HEK293T (cell line): ENCODE measurements at regions not wholly inside any gene's neighbourhood (a gene's known extent, or its start where the extent isn't known, plus 50 kb on each side); places are given as distances from the start of the nearest gene placed in this dataset.

Experiments used
- ARNT ChIP-seq: fragments of 450-650 bp; IDR thresholded peaks from 2 replicates; pipeline ENCODE4 v1.6.1; 2017; ENCODE audit warnings: mild to moderate bottlenecking
- BHLHE40 ChIP-seq: fragments of 450-650 bp; IDR thresholded peaks from 2 replicates; pipeline ENCODE4 v1.6.1; 2016; ENCODE audit warnings: mild to moderate bottlenecking, moderate library complexity, borderline replicate concordance
- CTBP1 ChIP-seq: fragments of 450-650 bp; IDR thresholded peaks from 2 replicates; pipeline ENCODE4 v1.6.1; 2016; ENCODE audit warnings: borderline replicate concordance
- ELF4 ChIP-seq: fragments of 450-650 bp; IDR thresholded peaks from 2 replicates; pipeline ENCODE4 v1.6.1; 2017; ENCODE audit warnings: antibody characterized with exemption
- FOXA1 ChIP-seq: fragments of 450-650 bp; IDR thresholded peaks from 2 replicates; pipeline ENCODE4 v1.6.1; 2016; ENCODE audit warnings: mild to moderate bottlenecking
- FOXK2 ChIP-seq: fragments of 450-650 bp; IDR thresholded peaks from 2 replicates; pipeline ENCODE4 v1.6.1; 2016; ENCODE audit warnings: mild to moderate bottlenecking
- FOXM1 ChIP-seq: fragments of 450-650 bp; IDR thresholded peaks from 2 replicates; pipeline ENCODE4 v1.6.1; 2017; ENCODE audit warnings: mild to moderate bottlenecking, borderline replicate concordance
- HDGF ChIP-seq: fragments of 450-650 bp; IDR thresholded peaks from 2 replicates; pipeline ENCODE4 v1.6.1; 2017; ENCODE audit warnings: antibody characterized with exemption, borderline replicate concordance
- L3MBTL2 ChIP-seq: fragments of 450-650 bp; conservative IDR thresholded peaks from 2 replicates; pipeline ENCODE4 v1.6.1; 2016; ENCODE audit warnings: mild to moderate bottlenecking
- NFRKB ChIP-seq: fragments of 450-650 bp; IDR thresholded peaks from 2 replicates; pipeline ENCODE4 v1.6.1; 2016; ENCODE audit warnings: mild to moderate bottlenecking, moderate library complexity
- PKNOX1 ChIP-seq: fragments of 450-650 bp; IDR thresholded peaks from 2 replicates; pipeline ENCODE4 v1.6.1; 2016
- SP1 ChIP-seq: fragments of 450-650 bp; IDR thresholded peaks from 2 replicates; pipeline ENCODE4 v1.6.1; 2017
- SUZ12 ChIP-seq: fragments of 450-650 bp; IDR thresholded peaks from 2 replicates; pipeline ENCODE4 v1.6.1; 2016; ENCODE audit warnings: mild to moderate bottlenecking
- TARDBP ChIP-seq: fragments of 450-650 bp; IDR thresholded peaks from 2 replicates; pipeline ENCODE4 v1.6.1; 2016

- TF ChIP-seq BHLHE40 (no peak), FOXA1 (no peak), HDGF (no peak), SP1 (no peak), FOXK2 (no peak), CTBP1 (no peak), PKNOX1 (no peak), NFRKB (no peak), FOXM1 (no peak), L3MBTL2 (no peak), ELF4 (no peak), ARNT (no peak), SUZ12 (no peak), TARDBP (no peak)
These were observed 988.4 kb downstream of the EPHA3 start for GRCh38 chr3:90095811-90096210.
